HG02642 (cell line): ENCODE measurements at regions not wholly inside any gene's neighbourhood (a gene's known extent, or its start where the extent isn't known, plus 50 kb on each side); places are given as distances from the start of the nearest gene placed in this dataset.

Experiments
- ATAC-seq: cut with Tn5 transposase; IDR thresholded peaks from one replicate; pipeline ENCODE4 v1.9.1; 2021; ENCODE audit warnings: mild to moderate bottlenecking; ENCODE audit not compliant: unreplicated experiment, poor library complexity

- ATAC-seq, result no peak
Observed at GRCh38 chr5:121288781-121289180, 562.9 kb upstream of the FTMT start.

- no peak for ATAC-seq
Observed at GRCh38 chr5:121292664-121293063, 559.0 kb upstream of the FTMT start.

GRCh38 chr5:121296356-121296755 is 555.3 kb upstream of the FTMT start:
- no peak for ATAC-seq

GRCh38 chr5:121299153-121299552 is 552.5 kb upstream of the FTMT start:
- ATAC-seq, result no peak

DNA sequence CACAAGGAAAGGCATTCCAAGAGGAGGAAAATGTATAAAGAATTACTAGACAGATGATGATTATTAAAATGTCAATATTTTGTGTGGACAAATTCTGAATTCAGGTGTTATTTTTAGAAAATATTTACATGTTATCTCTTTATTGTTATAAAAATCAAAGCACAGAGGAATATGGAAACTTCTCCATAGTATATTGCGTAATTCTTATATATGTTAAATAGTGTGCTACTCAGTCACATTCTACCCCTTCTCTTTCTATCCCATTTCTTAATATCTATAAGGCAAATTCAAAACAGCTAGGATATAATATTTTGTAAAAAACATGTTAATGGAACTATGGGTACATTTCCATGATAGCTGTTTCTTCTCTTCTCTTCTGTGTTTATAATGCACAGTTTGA is 546.8 kb upstream of the FTMT start:
- ATAC-seq, result no peak

DNA sequence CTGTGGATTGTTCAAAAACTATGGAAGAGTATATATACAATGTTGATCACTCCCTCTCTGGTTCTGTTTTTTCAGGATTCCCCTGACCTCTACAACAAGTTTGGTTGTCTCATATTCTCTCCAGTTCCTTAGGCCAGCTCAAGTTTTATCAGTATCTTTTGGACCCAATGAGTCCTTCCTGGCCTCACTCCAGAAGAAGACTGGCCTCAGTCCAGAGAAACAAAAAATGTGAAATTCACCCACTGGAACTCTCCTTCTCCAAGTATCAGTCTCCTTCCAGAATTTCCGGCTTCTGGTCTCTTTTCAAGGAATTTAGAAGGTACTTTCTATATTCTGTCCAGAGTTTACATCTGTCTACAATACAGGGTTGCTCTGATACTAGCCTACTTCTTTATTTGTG is 537.8 kb upstream of the FTMT start:
- ATAC-seq, result no peak

- no peak for ATAC-seq
Observed at GRCh38 chr5:121315786-121316185, 535.9 kb upstream of the FTMT start.

GRCh38 chr5:121319292-121319691 is 532.4 kb upstream of the FTMT start:
- ATAC-seq, result no peak

- ATAC-seq, result no peak
Observed at GRCh38 chr5:121325930-121326329, 525.8 kb upstream of the FTMT start.

DNA sequence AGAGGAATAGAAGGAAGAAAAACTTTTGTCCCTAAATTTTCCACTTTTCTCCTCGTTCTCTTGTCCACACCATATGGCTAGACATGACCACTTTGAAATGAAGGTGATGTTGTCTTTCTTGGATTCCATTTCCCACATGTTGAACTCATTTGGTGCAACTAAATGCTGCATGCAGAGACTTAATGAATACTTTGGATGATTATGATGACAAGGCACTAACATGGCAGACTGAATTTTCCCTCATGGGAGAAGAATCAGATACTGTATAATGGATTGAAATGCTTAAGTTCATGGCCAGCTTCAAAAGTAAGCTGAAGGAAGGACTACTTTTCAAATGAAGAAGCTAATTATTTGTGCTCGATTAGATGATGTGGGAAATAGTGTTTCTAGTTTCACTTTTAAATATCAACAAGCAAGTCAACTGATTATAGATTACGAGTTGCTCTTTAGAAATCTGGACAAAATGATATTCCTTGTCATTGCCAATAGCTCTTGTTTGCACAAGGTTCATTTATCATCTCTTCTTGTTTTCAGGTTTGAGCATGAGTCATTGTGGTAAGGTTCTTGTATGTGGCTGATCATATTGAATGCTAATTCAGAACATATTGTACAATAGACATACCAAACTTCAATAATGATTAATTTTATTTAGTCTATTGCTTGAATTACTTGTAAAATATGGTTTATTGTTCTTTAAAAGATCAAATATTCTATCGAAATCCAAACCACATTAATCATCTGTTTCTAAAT is 501.3 kb upstream of the FTMT start:
- no peak for ATAC-seq

GRCh38 chr5:121366515-121366914 is 485.2 kb upstream of the FTMT start:
- no peak for ATAC-seq

DNA sequence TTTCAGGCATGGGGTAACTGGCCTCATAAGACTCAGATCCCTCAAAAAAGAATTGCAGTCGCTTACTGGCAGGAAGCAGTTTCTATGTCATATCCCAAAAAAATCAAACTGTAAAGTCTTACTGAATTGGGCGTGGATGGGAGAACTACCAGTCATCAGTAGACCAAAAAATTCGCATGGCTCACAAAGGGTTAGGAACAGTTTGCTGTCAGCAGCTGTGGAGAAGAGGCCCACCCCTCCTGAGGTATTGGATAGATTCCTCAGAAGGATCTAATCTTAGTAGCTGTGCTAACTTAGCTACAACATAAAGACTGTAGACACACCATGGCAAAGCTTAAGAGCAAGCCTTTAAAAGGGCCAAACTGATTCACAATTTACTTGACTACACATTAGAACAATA is 478.3 kb upstream of the FTMT start:
- no peak for ATAC-seq

GRCh38 chr5:121377461-121377860 is 474.2 kb upstream of the FTMT start:
- ATAC-seq, result no peak

DNA sequence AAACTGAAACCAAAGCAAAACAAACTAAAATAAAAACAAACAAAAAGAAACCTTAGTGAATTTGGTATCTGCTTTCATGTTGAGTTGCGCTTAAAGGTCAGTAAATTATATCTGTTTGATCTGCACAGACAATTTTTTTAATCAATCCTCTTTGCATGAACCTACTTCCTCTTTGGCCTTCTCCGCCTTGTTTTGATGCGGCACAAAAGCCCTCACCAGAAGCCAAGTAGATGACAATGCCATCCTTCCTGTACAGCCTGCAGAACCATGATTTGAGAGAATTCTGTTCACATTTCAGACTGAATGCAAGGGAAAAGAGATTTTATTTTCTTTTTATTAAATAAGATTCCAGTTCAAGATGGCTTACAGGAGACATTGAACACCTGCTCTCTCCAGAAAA is 473.6 kb upstream of the FTMT start:
- ATAC-seq, result no peak

GRCh38 chr5:121378559-121379359 is 472.9 kb upstream of the FTMT start:
- ATAC-seq, result no peak

DNA sequence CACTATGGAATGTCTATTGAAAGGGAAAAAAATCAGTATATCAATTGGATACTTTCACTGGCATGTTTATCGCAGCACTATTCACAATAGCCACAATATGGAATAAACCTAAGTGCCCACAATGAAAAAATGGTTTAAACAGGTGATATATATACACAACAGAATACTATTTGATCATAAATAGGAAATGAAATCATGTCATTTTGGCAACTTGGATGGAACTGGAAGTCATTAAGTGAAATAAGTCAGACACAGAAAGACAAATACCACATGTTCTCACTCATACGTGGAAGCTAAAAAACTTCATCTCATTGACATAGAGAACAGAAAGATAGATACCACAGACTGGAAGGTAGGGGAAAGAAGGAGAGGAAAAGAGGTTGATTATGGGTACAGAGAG is 471.6 kb upstream of the FTMT start:
- no peak for ATAC-seq

DNA sequence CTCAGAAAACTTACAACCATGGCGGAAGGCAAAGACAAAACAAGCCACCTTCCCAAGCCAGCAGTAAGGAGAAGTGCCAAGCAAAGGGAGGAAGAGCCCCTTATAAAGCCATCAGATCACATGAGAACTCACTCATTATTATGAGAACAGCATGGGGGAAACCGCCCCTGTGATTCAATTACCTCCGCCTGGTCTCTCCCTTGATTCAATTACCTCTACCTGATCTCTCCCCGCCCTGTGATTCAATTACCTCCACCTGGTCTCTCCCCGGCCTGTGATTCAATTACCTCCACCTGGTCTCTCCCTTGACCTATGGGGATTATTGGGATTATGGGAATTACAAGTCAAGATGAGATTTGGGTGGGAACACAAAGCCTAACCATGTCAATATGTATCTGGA is 467.3 kb upstream of the FTMT start:
- ATAC-seq, result no peak

DNA sequence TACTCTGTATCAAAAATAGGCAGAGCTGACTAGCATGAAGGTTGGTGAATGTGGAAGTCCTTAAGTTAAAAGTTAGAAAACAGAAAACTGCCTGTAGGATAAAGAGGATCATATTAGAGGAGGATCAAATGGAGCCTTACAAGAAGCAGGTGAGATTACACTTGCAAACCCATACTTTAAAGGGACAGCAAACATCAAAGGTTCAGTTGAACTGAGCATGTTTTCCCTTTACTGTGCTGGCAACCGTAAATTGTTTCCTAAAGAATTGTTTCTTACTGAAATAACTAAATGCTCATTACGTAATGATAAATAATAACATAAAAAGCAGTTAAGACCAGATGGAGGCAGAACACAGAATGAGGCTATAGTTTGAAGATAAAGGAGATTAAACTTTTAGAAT is 465.3 kb upstream of the FTMT start:
- no peak for ATAC-seq

- no peak for ATAC-seq
Observed at GRCh38 chr5:121396716-121397115, 455.0 kb upstream of the FTMT start.

DNA sequence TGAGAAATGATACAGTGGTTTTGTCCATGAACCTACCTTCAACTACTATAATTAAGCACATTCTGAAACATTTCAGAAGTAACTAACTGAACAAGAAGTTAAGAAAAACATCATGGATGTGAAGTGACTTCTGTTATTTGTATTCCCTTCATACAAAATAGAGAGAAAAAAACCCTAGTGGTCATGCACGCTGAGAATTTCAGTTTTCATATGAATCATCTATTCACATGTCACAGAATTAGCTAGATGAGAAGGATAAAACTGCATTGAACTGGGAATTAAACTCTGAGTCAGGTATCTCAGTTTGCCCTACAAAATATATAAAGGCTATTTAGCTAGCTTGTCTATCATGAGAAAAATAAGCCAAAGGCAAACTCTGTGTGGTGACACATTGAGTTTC is 451.8 kb upstream of the FTMT start:
- ATAC-seq, result peak; percentile 94

GRCh38 chr5:121408778-121409177 is 442.9 kb upstream of the FTMT start:
- peak; percentile 99 for ATAC-seq

GRCh38 chr5:121415270-121415669 is 436.4 kb upstream of the FTMT start:
- no peak for ATAC-seq
